Mesenteric fat pad (tissue), 1 donor: ENCODE measurements at regions not wholly inside any gene's neighbourhood (a gene's known extent, or its start where the extent isn't known, plus 50 kb on each side); places are given as distances from the start of the nearest gene placed in this dataset.

Experiments used
- DNase-seq: peaks from one replicate; pipeline ENCODE4 v3.0.0-alpha.2; 2020; ENCODE audit warnings: low spot score
- donor health status: DM: yes; HTN: yes; CAD: no.

DNA sequence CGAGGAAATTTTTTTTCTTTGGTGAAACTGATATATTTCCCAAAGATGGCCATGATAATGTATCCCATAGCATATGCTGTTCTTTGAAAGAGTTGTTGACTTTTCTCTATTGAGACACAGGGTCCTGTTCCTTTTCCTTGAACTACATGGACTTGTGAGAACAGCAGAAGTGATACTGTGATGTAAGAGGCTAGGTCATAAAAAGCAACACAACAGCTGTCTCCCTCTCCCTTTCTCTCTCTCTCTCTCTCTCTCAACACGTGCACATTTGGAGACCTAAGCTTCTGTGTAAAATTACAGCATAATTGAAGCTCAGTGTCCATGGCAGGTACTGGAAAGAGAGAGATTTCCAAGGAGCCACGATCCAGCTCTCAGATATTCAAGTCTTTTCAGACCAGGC, 1712.4 kb downstream of the EFNB2 start:
- no peak for DNase-seq

DNA sequence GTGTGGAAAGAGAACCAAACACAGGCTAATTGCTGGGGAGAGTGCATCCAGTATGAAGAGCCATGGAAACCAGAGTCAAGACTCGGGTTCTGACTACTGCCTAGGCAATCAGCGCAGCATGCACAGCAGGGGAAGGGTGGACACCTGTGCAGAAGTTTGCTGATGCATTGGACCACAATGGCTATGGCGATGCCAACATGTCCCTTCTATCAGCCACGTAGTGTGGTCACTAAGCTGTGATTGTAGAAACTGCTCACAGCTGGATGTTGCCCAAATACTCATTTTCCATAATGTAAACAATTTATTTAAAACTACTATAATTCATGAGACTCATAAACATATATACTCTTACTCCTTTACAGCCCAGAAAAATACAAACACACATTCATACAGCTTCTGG, 1718.2 kb downstream of the EFNB2 start:
- no peak for DNase-seq

DNA sequence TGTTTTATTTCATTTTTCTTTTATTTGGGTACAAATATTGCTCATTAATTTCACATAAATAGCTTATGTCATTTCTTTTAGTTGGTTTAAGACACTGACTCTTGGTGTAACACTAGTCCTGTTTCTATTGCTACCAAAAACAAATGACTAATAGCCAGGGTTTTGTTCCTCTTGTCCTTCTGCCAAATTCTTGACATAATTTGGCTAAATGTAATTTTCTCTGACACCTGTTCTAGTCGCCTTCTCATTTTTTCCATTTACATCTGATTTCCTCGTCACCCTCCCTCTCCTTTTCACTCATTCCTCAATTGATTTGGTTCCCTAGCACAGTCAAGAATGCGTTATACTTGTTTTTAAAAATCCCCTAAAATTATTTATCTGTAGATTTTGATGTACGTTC, 1718.7 kb downstream of the EFNB2 start:
- no peak for DNase-seq

GRCh38 chr13:104810242-104810641, 1725.2 kb downstream of the EFNB2 start:
- no peak for DNase-seq

GRCh38 chr13:104809483-104809882, 1726.0 kb downstream of the EFNB2 start:
- DNase-seq: no peak

DNA sequence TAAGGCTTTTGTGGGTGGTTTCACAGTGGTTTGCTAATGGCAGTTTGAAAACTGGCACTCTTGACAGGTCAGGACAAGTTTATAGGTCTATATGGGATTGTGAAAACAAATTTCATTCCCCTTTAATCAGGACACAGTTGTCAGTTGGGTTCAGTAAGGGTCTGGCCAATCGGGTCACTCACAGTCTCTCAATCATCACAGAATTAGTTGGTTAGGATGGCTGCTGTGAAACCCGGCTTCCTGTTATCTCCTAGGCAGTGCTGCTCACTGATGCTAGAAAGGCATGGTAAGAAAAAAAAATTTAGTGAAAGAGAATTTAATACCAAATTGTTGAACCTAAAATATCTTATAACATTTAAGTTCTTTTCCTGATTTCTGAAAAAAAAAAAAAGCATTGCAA, 1730.1 kb downstream of the EFNB2 start:
- DNase-seq: no peak

DNA sequence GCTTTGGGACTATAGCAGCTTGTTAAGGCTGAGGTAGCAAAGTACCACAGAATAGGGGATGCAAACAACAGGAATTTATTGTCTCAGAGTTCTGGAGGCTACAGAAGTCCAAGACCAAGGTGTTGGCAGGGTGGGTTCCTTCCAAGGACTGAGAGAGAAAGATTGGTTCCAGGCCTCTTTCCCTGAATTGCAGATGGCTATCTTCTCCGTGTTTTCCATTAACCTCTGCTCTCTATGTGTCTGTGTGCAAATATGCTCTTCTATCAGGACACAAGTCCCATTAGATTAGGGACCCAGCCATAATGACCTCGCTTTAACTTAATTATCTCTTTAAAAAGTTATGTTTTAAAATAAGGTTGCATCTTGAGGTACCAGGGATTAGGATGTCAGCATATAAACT, 1732.9 kb upstream of the SLC10A2 start:
- no peak for DNase-seq

- no peak for DNase-seq
These were observed 1732.3 kb upstream of the SLC10A2 start for GRCh38 chr13:104798486-104798885.

DNA sequence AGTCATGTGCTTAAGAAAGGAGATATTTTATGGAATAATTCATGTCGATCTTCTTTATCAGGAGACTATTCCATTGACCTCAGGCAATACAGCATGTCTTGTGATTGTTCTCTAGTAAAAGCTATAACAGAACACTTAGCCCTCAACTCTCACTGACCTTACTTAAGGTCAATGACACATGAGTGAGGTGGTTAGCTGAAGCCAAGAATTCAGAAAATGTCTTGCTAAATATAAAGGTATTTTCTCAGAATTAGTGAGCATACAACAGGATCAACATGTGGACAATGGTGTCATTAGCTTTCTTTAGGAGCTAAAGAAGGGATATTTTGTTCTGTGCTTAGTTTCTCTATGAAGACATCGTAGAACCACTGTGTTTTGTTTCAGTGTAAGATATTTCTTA, 1730.4 kb upstream of the SLC10A2 start:
- DNase-seq: no peak

DNA sequence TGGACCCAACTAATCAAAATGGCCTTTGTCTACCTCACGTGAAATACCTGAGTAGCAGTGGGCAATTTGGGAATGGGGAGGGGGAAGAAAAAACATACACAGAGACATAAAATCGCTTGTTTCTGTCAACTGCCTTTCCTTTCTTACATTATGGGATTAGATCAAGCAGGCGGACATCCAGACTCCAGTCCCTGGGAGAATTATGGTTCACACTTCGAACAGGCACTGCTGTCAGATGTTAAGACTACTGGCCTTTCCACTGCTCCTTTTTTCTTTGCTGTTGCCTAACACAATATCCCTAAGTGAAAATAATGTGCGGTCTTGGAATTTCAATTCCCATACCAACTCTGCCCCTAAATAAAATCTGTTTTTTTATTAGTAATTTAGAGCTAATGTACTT, 1719.7 kb upstream of the SLC10A2 start:
- no peak for DNase-seq

DNA sequence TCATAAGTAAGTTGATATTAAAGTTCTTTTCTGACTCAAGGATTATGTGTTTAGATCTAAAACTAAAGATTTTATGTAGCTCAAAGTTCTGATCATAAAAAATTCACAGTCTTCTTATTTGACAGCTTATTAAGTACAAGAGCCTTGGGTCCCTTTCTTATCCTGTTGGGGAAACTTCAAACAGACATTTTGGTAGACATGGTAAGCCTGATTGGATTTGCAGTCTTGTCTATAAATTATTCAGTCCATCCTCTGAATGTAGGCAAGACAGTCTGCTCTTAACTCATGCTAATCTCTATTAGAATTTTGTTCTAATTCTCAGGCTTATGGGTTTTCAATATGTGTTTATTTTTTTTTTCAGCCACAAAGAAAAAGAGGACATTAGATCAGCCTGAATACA, 1718.7 kb upstream of the SLC10A2 start:
- DNase-seq: no peak

DNA sequence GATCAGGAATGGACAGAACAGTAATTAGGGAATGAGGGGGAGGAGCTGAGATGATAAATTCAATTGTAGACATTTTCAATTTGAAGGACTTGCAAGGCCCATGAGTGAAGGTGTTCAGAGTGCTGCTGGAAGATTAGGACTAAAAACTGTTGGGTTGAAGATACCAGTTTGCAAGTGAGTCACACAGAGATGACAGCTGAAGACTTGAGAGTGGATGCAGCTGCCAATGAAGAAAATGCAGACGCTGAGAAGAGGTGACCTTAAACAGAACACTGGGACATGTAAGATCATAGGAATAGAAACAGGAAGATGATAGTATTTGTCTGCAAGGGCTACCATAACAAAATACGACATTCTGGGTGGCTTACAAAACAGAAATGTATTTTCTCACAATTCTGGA, 1716.5 kb upstream of the SLC10A2 start:
- DNase-seq: no peak

DNA sequence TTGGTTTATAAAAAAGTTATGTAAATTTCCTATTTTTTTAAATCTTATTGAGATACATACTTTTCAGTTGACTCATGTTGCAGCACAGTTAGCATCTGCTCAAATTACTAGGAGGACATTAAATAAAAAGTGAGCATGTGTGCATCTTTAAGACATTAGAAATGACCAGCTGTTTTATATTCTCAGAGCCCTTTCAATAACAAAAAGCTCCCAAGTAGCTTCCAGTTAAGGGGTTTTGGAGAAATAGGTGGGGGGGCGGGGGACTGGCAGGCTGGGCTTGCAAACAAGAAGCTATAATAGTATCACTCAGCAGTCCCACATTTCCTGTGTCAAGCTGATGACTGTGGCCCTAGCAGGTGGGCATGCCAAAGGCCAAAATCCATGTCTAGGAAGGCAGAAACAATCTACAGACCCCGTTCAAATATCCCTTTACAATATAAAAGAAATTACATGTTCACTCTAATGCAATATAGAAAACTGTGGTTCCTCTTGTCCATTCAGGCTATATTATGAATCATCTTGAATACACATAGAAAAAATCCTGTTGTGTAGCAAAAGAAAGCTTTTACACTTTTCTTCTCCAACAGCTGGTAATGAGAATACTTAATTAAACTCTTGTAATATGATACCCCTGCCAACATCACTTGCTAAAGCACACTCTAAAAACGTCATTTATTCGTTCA, 1713.2 kb upstream of the SLC10A2 start:
- DNase-seq: no peak

GRCh38 chr13:104773775-104774174, 1707.6 kb upstream of the SLC10A2 start:
- no peak for DNase-seq

DNA sequence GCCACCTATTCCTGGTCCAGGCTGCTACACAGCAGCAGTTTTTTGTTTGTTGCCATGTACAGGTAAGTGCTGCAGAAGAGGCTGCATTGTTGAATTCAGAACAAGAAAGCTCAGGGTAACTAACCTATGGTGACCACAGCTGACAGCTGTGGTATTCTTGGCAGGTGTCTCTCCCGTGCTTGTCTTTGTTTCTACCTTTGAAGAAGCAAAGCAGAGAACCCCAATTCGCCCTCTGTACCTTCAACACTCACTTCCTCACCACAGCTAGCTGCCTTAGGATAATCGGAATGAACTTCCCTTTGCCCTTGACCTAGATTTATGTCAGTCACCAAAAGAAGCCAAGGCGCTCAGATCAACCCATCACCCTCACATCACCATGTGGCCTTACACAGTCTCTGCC, 1703.3 kb upstream of the SLC10A2 start:
- no peak for DNase-seq

GRCh38 chr13:104766319-104766718, 1700.1 kb upstream of the SLC10A2 start:
- DNase-seq: no peak

DNA sequence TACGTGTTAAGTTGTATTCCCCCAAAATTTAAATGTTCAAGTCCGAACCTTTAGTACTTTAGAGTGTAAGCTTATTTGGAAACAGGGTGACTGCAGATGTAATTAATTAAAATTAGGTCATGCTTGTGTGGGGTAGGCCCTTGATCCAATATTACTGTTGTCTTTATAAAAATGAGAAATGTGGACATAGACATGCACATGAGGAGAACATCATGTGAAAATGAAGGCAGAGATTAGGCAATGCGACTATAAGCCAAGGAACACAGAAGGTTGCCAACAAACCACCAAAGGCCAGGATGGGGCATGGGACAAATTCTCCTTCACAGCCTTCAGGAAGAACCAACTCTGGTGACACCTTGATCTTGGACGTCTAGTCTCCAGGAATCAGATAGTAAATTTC, 1698.4 kb upstream of the SLC10A2 start:
- DNase-seq: no peak

- DNase-seq: no peak
These were observed 1692.9 kb upstream of the SLC10A2 start for GRCh38 chr13:104759069-104759468.

- no peak for DNase-seq
These were observed 1691.5 kb upstream of the SLC10A2 start for GRCh38 chr13:104757712-104758111.

GRCh38 chr13:104750377-104750776, 1684.2 kb upstream of the SLC10A2 start:
- no peak for DNase-seq

DNA sequence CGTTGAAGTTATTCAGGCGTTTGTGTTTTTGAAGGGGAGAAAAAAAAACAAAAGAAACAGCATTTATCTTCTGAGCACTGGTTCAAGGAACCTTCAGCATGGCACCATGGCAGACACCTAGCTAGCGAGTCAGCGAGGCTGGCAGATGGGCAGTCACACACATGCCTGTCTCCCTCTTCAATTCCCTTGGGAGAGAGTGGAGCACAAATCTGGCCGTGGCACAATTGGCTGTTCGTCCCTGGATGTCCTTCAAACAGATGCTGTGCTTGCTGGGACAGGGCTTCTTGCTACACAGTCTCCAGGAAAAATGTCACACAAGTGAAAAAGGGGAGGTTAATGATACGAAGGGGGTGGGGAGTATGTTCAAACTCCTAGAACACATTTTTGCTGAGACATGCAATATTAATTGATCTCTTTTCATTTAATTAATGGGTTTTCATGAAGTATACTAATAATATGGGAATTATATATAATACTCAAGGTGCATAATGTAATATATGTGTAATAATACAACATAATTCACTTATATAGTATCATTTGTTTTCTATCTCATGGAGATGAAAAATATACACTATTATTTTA, 1674.5 kb upstream of the SLC10A2 start:
- DNase-seq: no peak

DNA sequence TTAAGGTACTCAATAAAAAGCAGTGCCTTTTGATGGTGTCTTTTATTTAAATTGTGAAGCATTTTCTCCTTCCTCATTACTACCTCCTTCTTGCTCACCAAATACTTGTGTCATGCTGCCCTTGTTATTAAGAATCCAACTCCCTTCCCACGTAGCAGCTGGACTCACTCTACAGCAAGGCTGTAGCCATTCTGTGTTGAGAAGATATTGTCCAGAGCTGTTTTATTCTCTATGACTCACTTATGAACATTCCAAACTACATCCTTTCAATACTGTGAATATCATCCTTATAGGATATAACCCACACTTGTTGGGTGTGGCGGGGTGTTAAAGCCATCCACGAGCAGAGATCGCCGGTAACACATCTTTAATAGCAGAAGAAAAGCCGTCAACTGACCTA, 1671.5 kb upstream of the SLC10A2 start:
- DNase-seq: no peak

GRCh38 chr13:104733427-104733826, 1667.2 kb upstream of the SLC10A2 start:
- DNase-seq: no peak

- DNase-seq: no peak
These were observed 1648.9 kb upstream of the SLC10A2 start for GRCh38 chr13:104715111-104715510.
